ENCODE measurements at regions not wholly inside any gene's neighbourhood (a gene's known extent, or its start where the extent isn't known, plus 50 kb on each side); places are given as distances from the start of the nearest gene placed in this dataset.

- no peaks in the 10 kb centered on the region for H3K9me3 ChIP-seq (ENCODE audit: low read depth, low read length, poor library complexity, severe bottlenecking)
- intact Hi-C loops (cut with micrococcal nuclease; ENCODE audit: unreplicated experiment), result no loop called here
- ChIA-PET POLR2A (ENCODE audit: low non-redundant PET) (no interaction called here), CTCF (no interaction called here)
- H3K4me3 ChIP-seq (ENCODE audit: low read depth, low read length, poor library complexity, severe bottlenecking), result no peak overlapping the region
- BruUV-seq (replicated peaks), result no TSS peak
- no peaks in the 10 kb centered on the region for H3K36me3 ChIP-seq (ENCODE audit: insufficient read depth, low read length, poor library complexity, severe bottlenecking)
- no peak for DNase-seq (ENCODE audit: low spot score)
- TF ChIP-seq CTCF (conservative IDR thresholded peaks at IDR 0.05; ENCODE audit: low read depth, low read length), result no peak
- no peak for TF ChIP-seq EZH2 (IDR thresholded peaks at IDR 0.05; ENCODE audit: borderline replicate concordance, low read depth, low read length, poor library complexity, severe bottlenecking)
- H3K27me3 ChIP-seq (replicated peaks; ENCODE audit: insufficient read depth, low read depth, low read length, poor library complexity), result no peaks in the 10 kb centered on the region
- H3K4me1 ChIP-seq (ENCODE audit: insufficient read depth, low read length, poor library complexity, severe bottlenecking), result no peaks in the 10 kb centered on the region
- H3K27ac ChIP-seq (ENCODE audit: low read depth, low read length, poor library complexity, severe bottlenecking), result no peak overlapping the region
These were observed 726.4 kb downstream of the AMY1C start for GRCh38 chr1:104476126-104476525.

- no peaks in the 10 kb centered on the region for H3K4me1 ChIP-seq (ENCODE audit: insufficient read depth, low read length, poor library complexity, severe bottlenecking)
- no peak for DNase-seq (ENCODE audit: low spot score)
- H3K9me3 ChIP-seq (ENCODE audit: low read depth, low read length, poor library complexity, severe bottlenecking), result no peaks in the 10 kb centered on the region
- no peak overlapping the region for H3K27ac ChIP-seq (ENCODE audit: low read depth, low read length, poor library complexity, severe bottlenecking)
- intact Hi-C loops (cut with micrococcal nuclease; ENCODE audit: unreplicated experiment), result no loop called here
- no TSS peak for BruUV-seq (replicated peaks)
- CTCF ChIA-PET, result no interaction called here
- POLR2A ChIA-PET (ENCODE audit: low non-redundant PET), result no interaction called here
- H3K36me3 ChIP-seq (ENCODE audit: insufficient read depth, low read length, poor library complexity, severe bottlenecking), result no peaks in the 10 kb centered on the region
- TF ChIP-seq CTCF (conservative IDR thresholded peaks at IDR 0.05; ENCODE audit: low read depth, low read length), result no peak
- H3K4me3 ChIP-seq (ENCODE audit: low read depth, low read length, poor library complexity, severe bottlenecking), result no peak overlapping the region
- H3K27me3 ChIP-seq (replicated peaks; ENCODE audit: insufficient read depth, low read depth, low read length, poor library complexity), result no peaks in the 10 kb centered on the region
These were observed 738.8 kb downstream of the AMY1C start for GRCh38 chr1:104488296-104489015.

- no peak for DNase-seq (ENCODE audit: low spot score)
- no peaks in the 10 kb centered on the region for H3K36me3 ChIP-seq (ENCODE audit: insufficient read depth, low read length, poor library complexity, severe bottlenecking)
- no TSS peak for BruUV-seq (replicated peaks)
- intact Hi-C loops (cut with micrococcal nuclease; ENCODE audit: unreplicated experiment), result no loop called here
- ChIA-PET POLR2A (ENCODE audit: low non-redundant PET) (no interaction called here), CTCF (no interaction called here)
- no peak overlapping the region for H3K4me3 ChIP-seq (ENCODE audit: low read depth, low read length, poor library complexity, severe bottlenecking)
- no peaks in the 10 kb centered on the region for H3K27me3 ChIP-seq (replicated peaks; ENCODE audit: insufficient read depth, low read depth, low read length, poor library complexity)
- no peaks in the 10 kb centered on the region for H3K9me3 ChIP-seq (ENCODE audit: low read depth, low read length, poor library complexity, severe bottlenecking)
- H3K4me1 ChIP-seq (ENCODE audit: insufficient read depth, low read length, poor library complexity, severe bottlenecking), result peaks cover 3% of the 10 kb centered on the region
- TF ChIP-seq EZH2 (IDR thresholded peaks at IDR 0.05; ENCODE audit: borderline replicate concordance, low read depth, low read length, poor library complexity, severe bottlenecking), result no peak
- no peak for TF ChIP-seq CTCF (conservative IDR thresholded peaks at IDR 0.05; ENCODE audit: low read depth, low read length)
- no peak overlapping the region for H3K27ac ChIP-seq (ENCODE audit: low read depth, low read length, poor library complexity, severe bottlenecking)
These were observed 776.6 kb downstream of the AMY1C start for GRCh38 chr1:104526158-104526795.

All from A673 (cell line).